ENCODE measurements at regions not wholly inside any gene's neighbourhood (a gene's known extent, or its start where the extent isn't known, plus 50 kb on each side); places are given as distances from the start of the nearest gene placed in this dataset.

DNA sequence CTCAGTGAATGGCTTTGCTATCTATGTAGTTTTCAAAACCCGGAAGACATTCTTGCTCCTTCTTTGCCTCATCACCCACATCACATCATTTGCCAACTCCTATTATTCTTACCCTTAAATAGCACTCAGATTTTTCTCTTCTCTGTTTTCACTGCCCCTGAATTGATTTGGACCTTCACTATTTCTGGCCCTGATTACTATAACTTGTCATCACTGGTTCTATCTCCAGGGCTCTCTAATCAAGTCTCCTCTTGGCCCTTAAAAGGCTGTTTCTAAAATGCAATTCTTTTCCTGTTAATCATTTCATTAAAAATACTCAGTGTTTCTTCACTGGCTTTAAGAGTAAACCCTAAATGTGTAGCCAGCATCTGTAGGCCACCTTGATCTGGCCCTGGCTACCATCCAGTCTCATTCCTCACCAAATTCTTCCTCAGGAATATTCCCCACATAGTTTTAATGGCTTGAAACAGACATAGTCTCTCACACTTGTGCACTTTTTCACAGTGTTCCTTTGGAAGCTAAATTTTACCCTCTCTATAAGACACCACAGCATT lies 437.1 kb upstream of the CBLB start:
- no peak for TF ChIP-seq POLR2A (IDR thresholded peaks at IDR 0.05)
- TF ChIP-seq, protein P1, sequence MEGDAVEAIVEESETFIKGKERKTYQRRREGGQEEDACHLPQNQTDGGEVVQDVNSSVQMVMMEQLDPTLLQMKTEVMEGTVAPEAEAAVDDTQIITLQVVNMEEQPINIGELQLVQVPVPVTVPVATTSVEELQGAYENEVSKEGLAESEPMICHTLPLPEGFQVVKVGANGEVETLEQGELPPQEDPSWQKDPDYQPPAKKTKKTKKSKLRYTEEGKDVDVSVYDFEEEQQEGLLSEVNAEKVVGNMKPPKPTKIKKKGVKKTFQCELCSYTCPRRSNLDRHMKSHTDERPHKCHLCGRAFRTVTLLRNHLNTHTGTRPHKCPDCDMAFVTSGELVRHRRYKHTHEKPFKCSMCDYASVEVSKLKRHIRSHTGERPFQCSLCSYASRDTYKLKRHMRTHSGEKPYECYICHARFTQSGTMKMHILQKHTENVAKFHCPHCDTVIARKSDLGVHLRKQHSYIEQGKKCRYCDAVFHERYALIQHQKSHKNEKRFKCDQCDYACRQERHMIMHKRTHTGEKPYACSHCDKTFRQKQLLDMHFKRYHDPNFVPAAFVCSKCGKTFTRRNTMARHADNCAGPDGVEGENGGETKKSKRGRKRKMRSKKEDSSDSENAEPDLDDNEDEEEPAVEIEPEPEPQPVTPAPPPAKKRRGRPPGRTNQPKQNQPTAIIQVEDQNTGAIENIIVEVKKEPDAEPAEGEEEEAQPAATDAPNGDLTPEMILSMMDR (IDR thresholded peaks at IDR 0.05) = no peak

Data from uterus (tissue), 2 donors.